MM.1S (cell line): ENCODE measurements at regions not wholly inside any gene's neighbourhood (a gene's known extent, or its start where the extent isn't known, plus 50 kb on each side); places are given as distances from the start of the nearest gene placed in this dataset.

Experiments
- DNase-seq: peaks from one replicate; pipeline ENCODE4 v3.0.0-alpha.2; 2015
- H2AFZ ChIP-seq: fragments of 300-600 bp; sonication (generic); 2 replicates; pipeline ENCODE4 v1.6.0; 2016; ENCODE audit warnings: antibody characterized with exemption, low read length
- H3F3A ChIP-seq: fragments of 300-600 bp; sonication (generic); 2 replicates; pipeline ENCODE4 v1.6.1; 2016; ENCODE audit warnings: mild to moderate bottlenecking, antibody characterized with exemption, low read length, moderate library complexity, mixed read lengths; ENCODE audit not compliant: insufficient read depth
- H3K27ac ChIP-seq: fragments of 300-600 bp; sonication (generic); 2 replicates; pipeline ENCODE4 v1.5.1; 2016; ENCODE audit warnings: mild to moderate bottlenecking, low read length
- H3K27me3 ChIP-seq: fragments of 300-600 bp; sonication (generic); replicated peaks from 2 replicates; pipeline ENCODE4 v1.6.0; 2016; ENCODE audit warnings: low read length; ENCODE audit not compliant: insufficient read depth
- H3K36me3 ChIP-seq: fragments of 300-600 bp; sonication (generic); replicated peaks from 2 replicates; pipeline ENCODE4 v1.6.1; 2016; ENCODE audit warnings: mild to moderate bottlenecking, low read length, mixed read lengths; ENCODE audit not compliant: insufficient read depth
- H3K4me1 ChIP-seq: fragments of 300-600 bp; sonication (generic); 2 replicates; pipeline ENCODE4 v1.6.1; 2016; ENCODE audit warnings: low read length, mixed read lengths
- H3K4me2 ChIP-seq: fragments of 300-600 bp; sonication (generic); 2 replicates; pipeline ENCODE4 v1.6.0; 2016; ENCODE audit warnings: low read depth, low read length
- H3K4me3 ChIP-seq: fragments of 300-600 bp; sonication (generic); 2 replicates; pipeline ENCODE4 v1.5.1; 2016; ENCODE audit warnings: low read length, mixed read lengths
- H3K79me2 ChIP-seq: fragments of 300-600 bp; sonication (generic); 2 replicates; pipeline ENCODE4 v1.6.1; 2016; ENCODE audit warnings: mixed run types, low read length, mixed read lengths
- H3K9ac ChIP-seq: fragments of 300-600 bp; sonication (generic); 2 replicates; pipeline ENCODE4 v1.6.1; 2016; ENCODE audit warnings: low read length, mixed read lengths
- H3K9me2 ChIP-seq: fragments of 300-600 bp; sonication (generic); replicated peaks from 2 replicates; pipeline ENCODE4 v1.6.1; 2016; ENCODE audit warnings: mild to moderate bottlenecking, low read length, mixed read lengths; ENCODE audit not compliant: insufficient read depth
- H3K9me3 ChIP-seq: fragments of 300-600 bp; sonication (generic); replicated peaks from 2 replicates; pipeline ENCODE4 v1.6.1; 2016; ENCODE audit warnings: mild to moderate bottlenecking, low read length, mixed read lengths; ENCODE audit not compliant: insufficient read depth
- H4K20me1 ChIP-seq: fragments of 300-600 bp; sonication (generic); 2 replicates; pipeline ENCODE4 v1.6.1; 2016; ENCODE audit warnings: mild to moderate bottlenecking, low read length, moderate library complexity, mixed read lengths; ENCODE audit not compliant: insufficient read depth
- CTCF ChIP-seq: fragments of 300-600 bp; sonication (generic); IDR thresholded peaks from 2 replicates; pipeline ENCODE4 v1.5.1; 2016; ENCODE audit warnings: antibody characterized with exemption, low read length, mixed read lengths
- EZH2 ChIP-seq: fragments of 300-600 bp; sonication (generic); optimal IDR thresholded peaks from 2 replicates; pipeline ENCODE3; 2017; ENCODE audit warnings: low read depth, mild to moderate bottlenecking, antibody characterized with exemption, low read length, mixed read lengths
- EZH2phosphoT487 ChIP-seq: fragments of 300-600 bp; sonication (generic); IDR thresholded peaks from 2 replicates; pipeline ENCODE4 v1.6.1; 2018; ENCODE audit warnings: antibody characterized with exemption, low read length

- H3K79me2 ChIP-seq = no peaks in the 10 kb centered on the region
- H2AFZ ChIP-seq = no peak overlapping the region
- no peaks in the 10 kb centered on the region for H4K20me1 ChIP-seq
- no peaks in the 10 kb centered on the region for H3F3A ChIP-seq
- H3K4me3 ChIP-seq = no peak overlapping the region
- no peak overlapping the region for H3K4me2 ChIP-seq
- no peaks in the 10 kb centered on the region for H3K9me2 ChIP-seq
- no peaks in the 10 kb centered on the region for H3K27me3 ChIP-seq
- DNase-seq = no peak
- no peaks in the 10 kb centered on the region for H3K36me3 ChIP-seq
- H3K9me3 ChIP-seq = no peaks in the 10 kb centered on the region
- H3K27ac ChIP-seq = no peak overlapping the region
- no peak overlapping the region for H3K9ac ChIP-seq
- TF ChIP-seq CTCF (no peak), EZH2 (no peak)
- H3K4me1 ChIP-seq = no peaks in the 10 kb centered on the region
These were observed 118.9 kb downstream of the PTCSC3 start for GRCh38 chr14:36057452-36058116.

- TF ChIP-seq CTCF = no peak
- no peak for TF ChIP-seq EZH2
- TF ChIP-seq EZH2phosphoT487 = no peak
- no peaks in the 10 kb centered on the region for H3K27me3 ChIP-seq
- no peak overlapping the region for H2AFZ ChIP-seq
- H3K9me3 ChIP-seq = no peaks in the 10 kb centered on the region
- no peak for DNase-seq
- H3K4me1 ChIP-seq = no peaks in the 10 kb centered on the region
- H3K9me2 ChIP-seq = no peaks in the 10 kb centered on the region
- H3K36me3 ChIP-seq = no peaks in the 10 kb centered on the region
- no peak overlapping the region for H3K4me3 ChIP-seq
- H3K9ac ChIP-seq = no peak overlapping the region
- no peaks in the 10 kb centered on the region for H3K79me2 ChIP-seq
- no peaks in the 10 kb centered on the region for H3F3A ChIP-seq
- no peak overlapping the region for H3K27ac ChIP-seq
- no peaks in the 10 kb centered on the region for H4K20me1 ChIP-seq
- no peak overlapping the region for H3K4me2 ChIP-seq
These were observed 119.7 kb downstream of the PTCSC3 start for GRCh38 chr14:36056845-36057244.

GRCh38 chr14:36055681-36056225 lies 120.8 kb downstream of the PTCSC3 start:
- H3K9me2 ChIP-seq = no peaks in the 10 kb centered on the region
- no peaks in the 10 kb centered on the region for H3K4me1 ChIP-seq
- H4K20me1 ChIP-seq = no peaks in the 10 kb centered on the region
- no peaks in the 10 kb centered on the region for H3K27me3 ChIP-seq
- H3K9ac ChIP-seq = no peak overlapping the region
- TF ChIP-seq EZH2 = no peak
- TF ChIP-seq CTCF = no peak
- no peak for TF ChIP-seq EZH2phosphoT487
- H3K4me2 ChIP-seq = no peak overlapping the region
- no peaks in the 10 kb centered on the region for H3K36me3 ChIP-seq
- no peak overlapping the region for H3K27ac ChIP-seq
- no peak for DNase-seq
- no peak overlapping the region for H3K4me3 ChIP-seq
- H2AFZ ChIP-seq = no peak overlapping the region
- H3K9me3 ChIP-seq = no peaks in the 10 kb centered on the region
- H3F3A ChIP-seq = no peaks in the 10 kb centered on the region
- no peaks in the 10 kb centered on the region for H3K79me2 ChIP-seq
